ENCODE measurements at regions not wholly inside any gene's neighbourhood (a gene's known extent, or its start where the extent isn't known, plus 50 kb on each side); places are given as distances from the start of the nearest gene placed in this dataset.

GRCh38 chr10:133016493-133017202 lies 71.1 kb upstream of the ADGRA1 start:
- no peak for DNase-seq (ENCODE audit: low read depth in 1 of 2, low spot score in 1 of 2)
- FAIRE-seq: no peak
- TF ChIP-seq HES2 (IDR thresholded peaks at IDR 0.05) (no peak), ELK1 (IDR thresholded peaks at IDR 0.05; ENCODE audit: low read depth, low read length) (no peak), TFCP2L1 (CRISPR knock-in tag; IDR thresholded peaks at IDR 0.05) (no peak), RARB (CRISPR knock-in tag; IDR thresholded peaks at IDR 0.05) (no peak), NR3C1 (IDR thresholded peaks at IDR 0.05) (no peak), JUN (IDR thresholded peaks at IDR 0.05) (no peak), JUNB (IDR thresholded peaks at IDR 0.05) (no peak), MAFK (IDR thresholded peaks at IDR 0.05; ENCODE audit: partially characterized antibody) (no peak), CEBPB (IDR thresholded peaks at IDR 0.05) (no peak)
- H3K4me2 ChIP-seq: no peak overlapping the region
- H3K4me3 ChIP-seq: no peak overlapping the region
- no peaks in the 10 kb centered on the region for H3K4me1 ChIP-seq
- no peak for ATAC-seq
- H3K27ac ChIP-seq: no peak overlapping the region
- WGBS (ENCODE audit: missing lambda C conversion rate): 84% methylated on average over 32 of the region's 45 CpGs
- CTCF ChIA-PET: no interaction called here
- H3K9me3 ChIP-seq: no peaks in the 10 kb centered on the region
- POLR2A ChIA-PET: no interaction called here

- no peak overlapping the region for H3K4me2 ChIP-seq
- POLR2A ChIA-PET: no interaction called here
- H3K4me1 ChIP-seq: no peaks in the 10 kb centered on the region
- peaks cover 2% of the 10 kb centered on the region; the same call in 1 of the 3 replicates for H3K9me3 ChIP-seq
- H3K4me3 ChIP-seq: no peak overlapping the region
- CTCF ChIA-PET: no interaction called here
- ATAC-seq: no peak
- no peak for FAIRE-seq
- TF ChIP-seq TFCP2L1 (CRISPR knock-in tag; IDR thresholded peaks at IDR 0.05) (no peak), HOXA7 (CRISPR knock-in tag; IDR thresholded peaks at IDR 0.05) (no peak), BHLHE40 (IDR thresholded peaks at IDR 0.05; ENCODE audit: low read depth, low read length) (no peak), E2F6 (IDR thresholded peaks at IDR 0.05; ENCODE audit: borderline replicate concordance, low read depth) (no peak), ZC3H11A (IDR thresholded peaks at IDR 0.05) (no peak), REST (IDR thresholded peaks at IDR 0.05) (no peak), BCL3 (IDR thresholded peaks at IDR 0.05) (no peak), FOSL2 (IDR thresholded peaks at IDR 0.05) (no peak), FOSL2 (CRISPR knock-in tag; IDR thresholded peaks at IDR 0.05) (no peak), HDAC2 (IDR thresholded peaks at IDR 0.05) (no peak), CBX2 (IDR thresholded peaks at IDR 0.05; ENCODE audit: borderline replicate concordance, low read depth) (no peak), SREBF2 (IDR thresholded peaks at IDR 0.05) (no peak), SMC3 (IDR thresholded peaks at IDR 0.05) (no peak), MYC (IDR thresholded peaks at IDR 0.05; ENCODE audit: borderline replicate concordance, low read length) (no peak), PHF8 (IDR thresholded peaks at IDR 0.05; ENCODE audit: borderline replicate concordance, low read depth) (no peak)
- H3K27ac ChIP-seq: no peak overlapping the region
- 68% methylated on average over 27 of the region's 34 CpGs for WGBS (ENCODE audit: missing lambda C conversion rate)
- DNase-seq (ENCODE audit: low read depth in 1 of 2, low spot score in 1 of 2): no peak
Measured at GRCh38 chr10:133015816-133016462, 71.8 kb upstream of the ADGRA1 start.

Measured in A549 (cell line).